Epidermal melanocyte (primary cell): ENCODE measurements at regions not wholly inside any gene's neighbourhood (a gene's known extent, or its start where the extent isn't known, plus 50 kb on each side); places are given as distances from the start of the nearest gene placed in this dataset.
A peak's percentile ranks its signal among the peaks of the same experiment; 100 is the strongest.

Experiments
- DNase-seq: peaks from one replicate; pipeline ENCODE4 v3.0.0; 2011; ENCODE audit warnings: low spot score; ENCODE audit not compliant: insufficient read length

DNA sequence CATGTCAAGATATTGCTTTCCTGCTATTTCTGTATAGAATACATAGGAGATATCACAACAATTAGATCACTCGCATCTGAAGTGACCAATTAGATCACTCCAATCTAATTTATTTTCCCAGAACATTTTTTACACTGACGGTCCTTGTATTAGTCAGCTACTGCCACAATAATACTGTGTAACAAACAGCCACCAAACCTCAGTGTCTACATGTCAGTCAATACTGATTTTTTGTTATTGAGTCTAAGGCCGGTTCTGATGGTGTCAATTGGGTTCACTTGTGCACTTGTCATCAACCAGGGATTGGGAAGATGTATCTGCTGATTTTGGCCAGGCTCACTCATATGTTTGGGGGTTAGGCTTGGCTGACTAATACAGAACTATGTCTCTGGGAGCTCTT is 275.9 kb upstream of the NFE2L3 start:
- DNase-seq = no peak

DNA sequence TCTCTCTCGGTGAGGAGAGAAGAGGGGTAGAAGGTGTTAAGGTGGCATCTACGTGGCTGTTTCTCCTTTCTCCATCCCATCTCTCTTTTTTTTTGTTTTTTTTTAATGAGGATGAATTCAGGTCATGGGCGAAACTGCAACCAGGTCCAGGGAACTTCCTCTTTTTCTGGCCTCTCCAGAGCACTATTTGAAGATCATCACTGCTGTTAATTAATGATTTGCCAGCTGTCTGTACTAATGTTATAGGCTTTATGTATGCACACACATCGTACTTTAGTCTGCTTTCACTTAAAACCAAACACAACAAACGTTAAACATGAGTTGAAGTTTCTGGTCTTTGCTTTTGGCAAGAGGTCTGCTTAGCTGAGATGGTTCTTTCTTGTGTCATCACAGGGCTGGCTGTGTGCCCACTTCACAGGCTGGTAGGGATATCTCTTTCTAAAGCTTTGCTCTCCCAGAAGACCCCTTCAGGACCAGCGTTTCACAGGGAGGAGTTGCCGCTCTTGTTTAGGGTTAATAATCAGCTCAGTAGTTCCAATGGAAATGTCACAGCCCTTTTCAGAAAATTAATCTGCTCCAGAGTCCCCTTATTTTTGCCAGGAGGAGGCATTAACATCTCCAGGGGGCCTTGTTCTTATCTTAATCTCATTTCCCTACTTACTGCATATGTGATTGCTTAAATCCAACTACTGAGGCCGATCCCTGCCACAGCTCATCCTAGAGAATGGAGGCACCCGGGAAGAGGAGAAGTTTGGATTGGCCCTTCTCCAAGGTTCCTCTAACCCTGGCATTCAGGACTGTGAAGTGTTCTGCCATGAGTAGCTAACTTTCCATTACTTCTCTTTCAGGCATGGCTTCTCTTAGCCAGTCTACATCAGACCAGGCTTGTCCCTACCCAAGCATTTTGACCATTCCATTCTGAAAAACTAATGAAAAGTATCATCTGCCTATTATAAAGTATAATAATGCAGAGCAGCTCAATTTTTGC is 273.9 kb upstream of the NFE2L3 start:
- DNase-seq = no peak

DNA sequence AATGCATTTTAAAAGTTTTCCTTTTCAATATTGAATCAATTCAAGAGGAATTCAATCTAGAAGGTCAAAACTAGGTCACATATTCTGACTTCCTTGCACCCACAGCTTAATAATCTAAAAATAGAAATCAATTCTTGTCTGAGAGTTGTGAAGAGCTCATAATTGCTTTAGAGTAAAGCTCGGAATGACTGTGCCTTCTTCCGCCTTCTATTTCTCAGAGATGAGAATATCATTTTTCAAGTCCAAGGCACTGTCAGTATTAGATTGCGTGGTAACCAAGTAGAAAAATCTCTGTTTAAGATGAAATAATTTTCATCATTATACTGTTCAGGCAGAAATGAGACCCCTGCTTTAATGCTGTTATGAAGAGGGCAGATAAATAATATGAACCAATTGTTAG is 272.2 kb upstream of the NFE2L3 start:
- no peak for DNase-seq

DNA sequence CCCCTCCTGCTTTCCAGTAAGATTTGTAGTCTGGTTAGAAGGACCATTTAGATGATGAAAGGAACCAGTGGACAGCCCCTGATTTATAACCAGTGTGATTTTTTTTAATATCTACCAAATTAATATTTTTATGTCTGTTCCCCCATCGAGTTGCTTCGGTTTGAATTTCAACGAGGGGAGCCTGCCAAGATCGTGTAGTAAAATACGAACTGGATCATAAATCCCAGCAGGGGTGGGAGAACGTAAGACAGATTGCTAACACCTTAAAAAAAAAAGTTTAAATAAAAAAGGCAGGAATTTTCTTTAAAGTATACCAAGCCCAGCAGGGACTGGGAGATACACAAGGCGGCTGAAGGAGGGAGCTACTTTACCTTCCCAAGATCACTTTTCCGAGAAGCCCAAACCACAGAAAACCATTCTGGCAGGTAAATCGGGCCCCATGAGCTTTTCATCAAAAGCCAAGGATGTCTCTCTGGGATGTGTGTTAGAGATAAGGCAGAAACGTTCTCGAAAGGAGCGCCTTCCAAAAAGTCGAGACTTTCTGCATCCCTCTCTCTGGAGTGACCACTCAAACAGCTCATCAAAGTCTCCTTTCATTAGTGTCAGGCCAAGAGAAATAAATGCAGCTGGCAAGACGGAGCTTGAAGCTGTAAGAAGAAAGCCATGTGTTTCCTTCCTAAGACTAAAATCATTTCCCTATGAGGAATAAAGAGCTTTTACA is 270.5 kb upstream of the NFE2L3 start:
- DNase-seq = no peak

DNA sequence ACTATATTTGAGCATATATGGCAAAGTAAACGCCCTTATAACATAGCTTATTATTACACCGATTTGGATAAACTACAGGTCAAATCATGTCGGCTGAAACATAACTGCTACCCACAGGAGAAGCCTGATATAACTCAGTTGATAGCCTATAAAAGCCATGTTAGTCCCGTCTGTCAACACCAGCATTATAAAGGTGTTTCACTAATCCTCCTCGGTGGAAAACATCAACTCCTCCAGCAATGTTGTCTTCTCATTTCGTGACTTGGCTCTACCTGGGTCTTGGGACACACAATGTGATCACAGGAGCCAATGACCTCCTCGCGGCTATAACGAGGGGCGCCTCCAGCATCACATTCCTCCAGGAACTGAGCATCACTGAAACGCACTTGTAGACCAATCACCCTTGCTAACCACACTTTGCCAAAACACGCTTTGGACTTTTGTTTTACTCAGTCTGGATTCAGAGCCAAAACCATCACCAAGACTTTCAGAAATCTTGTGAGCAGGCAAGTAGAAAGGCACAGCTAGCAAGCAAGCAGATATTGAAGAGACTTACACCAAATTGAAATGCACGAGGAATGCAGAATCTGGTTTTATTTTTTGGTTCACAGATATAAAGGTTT is 269.7 kb upstream of the NFE2L3 start:
- no peak for DNase-seq

DNA sequence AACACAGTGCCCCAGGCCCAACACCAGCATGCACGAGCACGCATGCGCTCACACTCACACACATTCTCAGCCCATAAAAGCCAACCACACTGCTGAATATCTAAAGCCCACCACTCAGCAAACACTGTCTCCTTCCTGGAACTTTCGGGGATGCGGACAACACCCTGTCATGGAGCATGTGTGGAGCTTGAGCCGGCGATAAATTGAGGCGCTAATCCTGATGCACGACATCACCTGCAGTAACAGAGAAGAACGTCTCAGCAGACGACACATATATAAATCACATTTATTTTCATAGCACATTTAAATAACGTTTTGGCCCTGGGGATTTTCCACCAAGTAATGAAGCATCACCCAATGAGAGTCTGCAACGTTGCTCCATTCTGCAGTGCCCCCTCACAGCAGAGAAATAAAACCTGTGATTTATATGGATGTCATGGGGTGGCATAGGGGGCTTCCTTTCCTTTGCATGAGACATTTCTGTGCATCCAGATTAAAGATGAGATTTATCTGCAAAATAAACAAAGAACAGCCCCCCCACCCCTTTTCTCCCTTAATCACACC is 267.7 kb upstream of the NFE2L3 start:
- DNase-seq = no peak

DNA sequence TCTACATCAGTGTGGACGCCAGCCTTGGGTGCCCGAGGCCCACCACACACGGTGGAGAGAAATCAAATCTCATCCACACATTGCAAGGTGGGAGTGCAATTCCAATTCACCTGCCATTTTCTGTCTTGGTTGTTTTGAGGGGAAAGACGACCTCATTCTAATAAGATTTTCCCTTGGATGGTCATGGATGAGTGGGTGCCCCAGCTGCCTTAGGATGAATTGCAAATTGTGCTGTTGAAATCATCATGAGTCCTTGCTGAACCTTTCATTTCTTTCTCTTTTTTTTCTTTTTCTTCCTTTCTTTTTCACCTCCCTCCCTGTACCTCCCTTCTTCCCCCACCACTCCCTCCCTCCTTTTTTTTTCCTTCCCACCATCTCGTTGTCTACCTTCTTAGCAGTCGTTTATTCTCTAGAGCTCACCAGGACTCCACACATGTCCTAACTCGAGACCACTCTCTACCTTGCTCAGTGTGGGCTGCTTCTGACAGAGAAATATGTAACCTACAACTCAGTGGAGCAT is 266.9 kb upstream of the NFE2L3 start:
- DNase-seq = no peak

DNA sequence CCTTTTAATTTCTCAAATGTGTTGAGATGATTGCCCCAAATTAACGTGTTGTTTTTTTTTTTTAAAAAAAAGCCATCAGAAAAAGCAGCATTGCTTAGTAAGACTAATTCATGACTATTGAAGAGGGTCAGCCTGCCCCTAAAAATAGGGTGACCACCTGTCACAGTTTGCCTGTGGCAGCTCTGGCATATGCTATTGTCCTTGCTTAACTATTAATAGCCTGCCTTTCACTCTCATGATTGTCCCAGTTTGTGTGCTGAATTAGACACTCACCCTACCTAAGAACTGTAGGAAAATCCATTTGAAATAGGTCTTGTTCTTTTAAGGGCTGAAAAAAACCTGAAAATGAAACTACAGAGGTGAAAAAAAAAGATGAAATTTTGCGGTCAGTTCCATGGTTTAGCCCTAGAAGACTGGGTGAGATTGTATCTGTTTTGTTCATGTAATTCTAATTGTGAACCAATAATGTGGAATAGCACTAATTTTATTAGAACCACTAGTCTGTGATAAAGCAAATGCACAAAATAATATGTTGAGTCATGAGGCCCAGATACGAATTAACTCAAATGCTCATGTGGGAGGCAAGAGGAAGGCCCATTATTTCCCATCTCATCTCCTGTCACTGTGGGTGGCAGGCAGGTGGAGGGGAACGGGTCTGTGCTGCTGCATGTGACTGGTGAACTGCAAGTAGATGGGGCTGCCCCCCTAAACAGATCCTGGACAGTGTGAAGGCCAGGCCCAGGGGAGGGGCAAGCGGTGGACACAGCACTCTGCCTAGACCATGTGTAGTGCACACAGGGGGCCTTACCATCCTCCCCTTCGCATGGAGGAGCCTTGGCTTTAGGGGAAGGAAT is 265.4 kb upstream of the NFE2L3 start:
- no peak for DNase-seq

DNA sequence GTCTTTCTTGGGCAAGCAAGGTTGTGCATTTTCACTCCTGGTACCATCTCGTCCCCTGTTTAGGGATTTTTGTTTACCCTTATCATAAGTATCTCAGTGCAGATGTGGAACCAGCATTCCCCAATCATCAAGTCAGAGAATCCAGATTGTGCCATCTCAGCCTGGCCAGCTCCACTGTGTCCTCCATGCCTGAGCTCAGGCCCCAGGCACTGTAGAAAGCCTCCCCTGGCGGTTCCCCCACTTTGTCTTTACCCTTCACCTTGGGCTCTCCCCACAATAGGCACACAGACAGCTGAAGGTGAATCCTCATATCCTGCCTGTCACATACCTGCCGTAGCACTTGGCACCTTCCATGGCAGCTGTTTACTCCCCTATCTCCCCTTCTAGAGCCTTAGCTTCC is 264.7 kb upstream of the NFE2L3 start:
- no peak for DNase-seq

DNA sequence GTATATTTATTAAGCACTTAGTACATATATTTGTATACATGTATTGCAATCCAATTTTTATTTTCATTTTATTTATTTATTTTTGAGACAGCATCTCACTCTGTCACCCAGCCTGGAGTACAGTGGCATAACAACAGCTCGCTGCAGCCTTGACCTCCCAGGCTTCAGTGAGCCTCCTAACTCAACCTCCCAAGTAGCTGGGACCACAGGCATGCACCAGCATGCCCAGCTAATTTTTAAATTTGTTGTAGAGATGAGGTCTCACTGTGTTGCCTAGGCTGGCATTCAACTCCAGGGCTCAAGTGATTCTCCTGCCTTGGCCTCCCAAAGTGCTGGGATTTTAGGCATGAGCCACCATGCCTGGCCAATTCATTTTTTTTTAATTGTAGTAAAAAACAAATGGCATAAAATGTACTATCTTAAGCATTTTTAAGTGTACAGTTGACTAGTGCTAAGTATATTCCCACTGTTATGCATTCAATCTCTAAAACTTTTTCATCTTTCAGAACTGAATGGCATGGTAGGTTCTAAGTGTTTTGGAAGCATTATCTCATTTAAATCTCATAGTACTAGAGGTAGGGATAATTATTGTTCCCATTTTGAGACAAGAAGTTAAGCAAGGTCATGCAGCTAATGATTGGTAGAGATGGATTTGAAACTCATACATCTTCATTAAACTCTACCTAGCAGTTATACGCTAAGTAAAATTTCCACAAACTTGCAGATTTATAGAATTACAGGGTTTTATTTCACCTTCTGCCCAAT is 264.0 kb upstream of the NFE2L3 start:
- no peak for DNase-seq

DNA sequence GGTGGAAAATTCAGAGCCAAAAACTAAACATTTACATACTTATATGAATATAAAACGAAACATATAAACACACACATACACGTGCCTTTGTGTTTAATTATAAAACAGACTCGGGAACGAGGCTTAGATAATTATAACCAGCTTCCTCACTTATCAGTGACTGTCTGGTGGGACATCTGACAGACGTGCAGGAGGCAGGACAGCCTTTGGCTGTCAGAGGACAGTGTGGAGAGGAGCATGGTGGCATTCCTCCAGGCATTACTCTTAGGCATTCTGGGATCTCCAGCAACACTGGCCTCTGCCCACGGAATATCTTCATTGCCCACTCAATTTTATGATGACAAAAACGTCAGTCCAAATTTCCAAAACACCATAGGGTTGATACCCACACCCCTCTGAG is 262.2 kb upstream of the NFE2L3 start:
- DNase-seq = no peak

DNA sequence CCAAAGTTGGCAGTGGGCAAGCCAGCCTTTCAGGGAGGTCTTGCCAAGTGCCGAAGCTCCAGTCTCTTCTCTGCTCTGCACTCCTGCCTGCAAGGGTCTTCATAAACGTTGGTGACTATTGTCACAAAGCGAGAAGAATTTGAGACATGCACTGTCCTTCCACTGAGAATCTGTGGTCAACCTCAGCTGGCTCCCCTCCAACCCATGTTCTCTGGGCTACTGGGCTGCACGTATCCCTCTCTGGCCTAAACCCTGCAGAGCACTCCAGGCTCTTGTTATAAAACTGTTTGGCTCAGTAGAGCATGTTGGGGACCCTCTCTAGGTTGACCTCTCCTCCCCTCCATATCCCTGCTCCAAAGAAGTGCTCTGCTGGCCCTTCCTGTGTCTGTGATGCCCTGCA is 260.4 kb upstream of the NFE2L3 start:
- no peak for DNase-seq

DNA sequence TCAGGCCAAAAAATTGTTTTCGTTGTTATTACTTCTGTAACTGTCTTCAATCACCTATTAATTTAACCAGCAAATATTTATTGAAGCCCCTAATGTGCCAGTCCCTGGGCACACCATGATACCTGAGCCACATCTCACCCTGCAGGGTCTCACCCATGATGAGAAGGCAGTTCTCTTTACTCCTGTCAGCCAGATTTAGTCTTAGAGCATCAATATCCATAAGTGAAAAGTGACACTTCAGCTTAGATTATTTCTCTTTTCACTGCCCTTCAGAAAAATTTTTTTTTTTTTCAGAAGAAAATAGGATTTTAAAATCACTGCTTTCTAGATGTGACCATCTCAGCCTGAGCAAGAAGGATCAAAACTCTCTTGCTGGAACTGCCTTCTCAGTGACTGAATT is 258.6 kb upstream of the NFE2L3 start:
- DNase-seq = no peak

DNA sequence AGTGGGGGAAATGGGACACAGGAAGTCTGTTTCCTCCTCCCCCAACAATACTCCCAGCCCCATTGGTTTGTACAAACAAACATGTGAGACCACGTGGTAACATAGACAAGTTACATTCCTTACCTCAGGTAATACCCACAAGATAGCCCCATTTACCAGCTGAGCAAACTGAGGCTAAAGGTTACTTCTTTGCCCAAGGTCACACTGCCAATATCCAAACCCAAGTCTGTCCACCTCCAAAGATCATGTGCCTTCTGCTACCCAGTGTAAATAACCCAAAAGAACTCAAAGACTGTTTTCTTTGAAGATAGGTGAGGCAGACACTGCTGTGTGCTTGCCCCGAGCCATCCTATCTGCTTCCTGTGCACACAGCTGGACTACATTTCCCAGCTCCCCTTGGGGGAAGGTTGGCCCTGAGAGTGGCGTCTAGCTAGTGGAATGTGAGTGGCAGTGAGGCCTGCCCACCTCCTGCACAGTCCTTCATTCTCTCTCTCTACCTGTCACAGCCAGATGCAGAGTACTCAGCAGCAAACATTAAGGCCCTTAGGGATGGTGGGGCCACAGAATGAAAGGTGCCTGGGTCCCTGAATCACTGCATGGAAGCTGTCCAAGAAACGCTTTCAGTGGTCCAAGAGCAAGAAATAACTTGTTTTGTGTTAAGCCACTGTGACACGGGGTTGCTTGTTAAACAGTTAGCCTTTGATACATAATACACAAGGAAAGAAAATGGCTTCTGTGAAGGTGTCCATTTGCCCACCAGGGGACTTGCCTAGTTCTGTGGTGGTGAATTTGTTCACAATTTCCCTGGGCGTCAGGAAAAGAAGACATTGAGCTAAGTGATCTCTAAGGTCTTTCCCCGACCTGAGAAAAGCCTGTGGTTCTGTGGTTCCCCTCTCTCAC is 257.7 kb upstream of the NFE2L3 start:
- no peak for DNase-seq

DNA sequence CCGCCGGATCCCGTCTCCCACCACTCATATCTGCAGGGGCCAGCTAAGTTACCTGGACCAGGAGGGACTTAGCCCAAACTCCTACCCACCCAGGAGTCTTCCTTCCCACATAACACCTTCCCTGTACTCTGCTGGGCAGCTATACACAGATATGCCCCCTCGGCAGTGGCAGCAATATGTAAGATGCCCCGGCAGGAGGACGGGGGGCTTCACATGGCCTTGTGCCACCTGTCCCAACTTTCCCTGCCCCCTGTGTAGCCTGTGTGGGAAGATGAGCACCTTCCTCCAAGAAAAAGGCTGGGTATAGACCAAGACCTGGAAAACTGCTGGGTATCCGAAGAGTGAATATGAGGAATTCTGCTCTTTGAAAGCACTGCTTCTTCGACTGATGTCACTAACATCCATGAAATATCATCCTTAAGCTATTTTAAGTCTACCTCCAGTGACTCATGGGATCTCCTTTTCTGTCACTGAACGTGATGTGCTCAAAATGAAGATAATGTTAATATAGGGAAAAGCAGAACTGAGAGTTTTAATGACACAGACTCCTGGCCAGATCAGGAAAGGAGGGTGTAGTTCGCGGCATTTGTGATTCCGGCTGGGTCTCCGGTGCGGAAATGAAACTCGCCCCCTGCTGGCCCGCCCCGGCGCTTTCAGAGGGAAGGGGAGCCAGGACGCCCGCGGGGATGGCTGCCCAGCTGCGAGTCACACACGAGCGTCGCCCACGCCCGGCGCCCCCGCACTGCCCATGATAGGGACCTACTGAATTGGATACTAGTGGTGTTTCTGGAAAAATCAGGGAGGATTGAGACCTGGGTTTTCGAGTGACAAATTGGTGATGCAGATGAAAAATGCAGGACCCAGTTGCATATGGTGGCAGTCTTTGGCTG is 256.9 kb upstream of the NFE2L3 start:
- peak; percentile 29 for DNase-seq

DNA sequence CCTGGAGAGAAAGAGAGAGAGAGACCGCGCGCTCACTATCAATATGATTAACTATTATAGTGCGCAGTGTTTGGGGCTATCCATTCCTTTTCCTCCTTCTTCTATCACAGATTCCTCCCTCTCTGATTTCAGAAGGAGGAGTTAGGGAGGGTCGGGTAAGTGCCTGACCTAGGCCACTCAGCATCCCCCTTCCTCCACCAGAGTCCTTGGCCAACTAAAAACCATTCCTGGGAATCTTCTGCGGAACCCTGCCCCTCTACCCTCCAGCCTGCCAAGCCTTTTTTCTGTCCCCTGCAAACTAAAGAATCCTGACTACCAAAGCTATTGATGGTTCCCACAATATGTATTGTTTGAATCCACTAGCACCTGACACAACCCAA is 256.2 kb upstream of the NFE2L3 start:
- DNase-seq = no peak

DNA sequence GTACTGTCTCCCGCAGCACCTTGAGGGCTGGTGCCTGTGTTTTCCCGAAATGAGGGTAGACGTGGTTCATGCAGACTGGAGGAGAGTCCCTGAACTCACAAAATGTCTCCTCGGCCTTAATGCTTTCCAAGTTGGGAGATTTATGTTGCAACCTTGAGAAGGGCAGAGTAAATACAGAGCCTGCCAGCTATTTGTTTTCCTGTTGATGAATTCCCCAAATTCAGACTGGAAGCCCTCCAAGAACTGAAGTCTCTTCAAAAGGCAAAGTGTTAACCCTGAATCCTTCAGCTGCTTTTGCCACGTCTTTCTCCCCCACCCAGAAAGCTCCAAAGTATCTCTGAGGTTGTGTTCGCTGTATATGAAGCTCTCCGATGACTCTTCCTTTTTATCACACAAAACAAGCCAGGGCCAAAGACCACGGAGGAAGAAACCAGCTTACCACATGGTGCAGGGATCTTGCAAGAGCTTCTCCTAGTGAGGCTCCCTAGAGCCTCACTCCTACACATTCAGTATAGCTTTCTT is 254.7 kb upstream of the NFE2L3 start:
- no peak for DNase-seq

DNA sequence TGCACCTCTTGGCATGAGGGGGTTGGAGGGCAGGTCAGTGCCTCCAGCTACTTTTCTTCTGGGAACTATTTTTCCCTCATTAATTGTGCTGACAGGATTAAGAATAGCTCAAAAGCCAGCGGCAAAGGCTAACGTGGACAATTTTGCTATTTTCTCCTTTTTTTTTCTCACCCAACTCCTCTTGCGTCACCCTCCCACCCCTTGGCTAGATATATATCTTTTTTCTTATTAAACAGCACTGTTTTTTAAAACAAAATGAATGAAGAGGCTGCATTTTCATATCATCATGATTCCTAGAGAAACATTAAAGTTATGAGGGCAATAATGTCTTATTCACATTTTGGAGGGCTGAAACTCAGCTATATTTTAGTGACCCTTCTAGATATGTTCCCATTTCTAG is 251.8 kb upstream of the NFE2L3 start:
- no peak for DNase-seq
